ENCODE measurements at regions not wholly inside any gene's neighbourhood (a gene's known extent, or its start where the extent isn't known, plus 50 kb on each side); places are given as distances from the start of the nearest gene placed in this dataset.
"Not testable (repeated sequence)": the region's sequence is repeated elsewhere in the genome, so short reads cannot be mapped to it uniquely, and the experiment has no call there.

- not testable (repeated sequence) for TF ChIP-seq CTCF, POLR2A, POLR2AphosphoS5 (IDR thresholded peaks at IDR 0.05)
These were observed 73.9 kb downstream of the CDRT15L2 start for GRCh38 chr17:20653391-20653790.

Measured in breast epithelium (tissue), 3 donors.